ENCODE measurements at regions not wholly inside any gene's neighbourhood (a gene's known extent, or its start where the extent isn't known, plus 50 kb on each side); places are given as distances from the start of the nearest gene placed in this dataset.
A peak's percentile ranks its signal among the peaks of the same experiment; 100 is the strongest.

- DNase-seq = no peak
Observed at GRCh38 chr12:97989366-97989940, 525.9 kb upstream of the TMPO start.

GRCh38 chr12:97994746-97995484 is 520.5 kb upstream of the TMPO start:
- DNase-seq = no peak

- no peak for DNase-seq
Observed at GRCh38 chr12:97995559-97995958, 519.8 kb upstream of the TMPO start.

- DNase-seq = no peak
Observed at GRCh38 chr12:98001430-98001829, 514.0 kb upstream of the TMPO start.

GRCh38 chr12:98002887-98003493 is 512.4 kb upstream of the TMPO start:
- DNase-seq = peak; percentile 64

GRCh38 chr12:98007963-98008362 is 507.4 kb upstream of the TMPO start:
- no peak for DNase-seq

GRCh38 chr12:98013560-98013959 is 501.8 kb upstream of the TMPO start:
- DNase-seq = no peak

GRCh38 chr12:98018836-98019235 is 496.6 kb upstream of the TMPO start:
- no peak for DNase-seq

GRCh38 chr12:98020376-98020775 is 495.0 kb upstream of the TMPO start:
- no peak for DNase-seq

GRCh38 chr12:98022961-98023360 is 492.4 kb upstream of the TMPO start:
- DNase-seq = no peak

- DNase-seq = no peak
Observed at GRCh38 chr12:98037401-98038140, 477.8 kb upstream of the TMPO start.

GRCh38 chr12:98042668-98043067 is 472.7 kb upstream of the TMPO start:
- DNase-seq = no peak

GRCh38 chr12:98045395-98045794 is 470.0 kb upstream of the TMPO start:
- DNase-seq = no peak

- DNase-seq = no peak
Observed at GRCh38 chr12:98048326-98048725, 467.1 kb upstream of the TMPO start.

- DNase-seq = no peak
Observed at GRCh38 chr12:98053202-98053601, 462.2 kb upstream of the TMPO start.

GRCh38 chr12:98057701-98058100 is 457.7 kb upstream of the TMPO start:
- no peak for DNase-seq

- DNase-seq = no peak
Observed at GRCh38 chr12:98058213-98058612, 457.2 kb upstream of the TMPO start.

GRCh38 chr12:98058838-98059237 is 456.6 kb upstream of the TMPO start:
- no peak for DNase-seq

GRCh38 chr12:98059659-98060343 is 455.6 kb upstream of the TMPO start:
- no peak for DNase-seq

GRCh38 chr12:98060411-98060810 is 455.0 kb upstream of the TMPO start:
- no peak for DNase-seq

- no peak for DNase-seq
Observed at GRCh38 chr12:98062464-98063245, 452.7 kb upstream of the TMPO start.

GRCh38 chr12:98064501-98064900 is 450.9 kb upstream of the TMPO start:
- DNase-seq = no peak
